K562 (cell line): ENCODE measurements at regions not wholly inside any gene's neighbourhood (a gene's known extent, or its start where the extent isn't known, plus 50 kb on each side); places are given as distances from the start of the nearest gene placed in this dataset.

Source experiments
- ATAC-seq: fragments of 200-7000 bp; cut with Tn5 transposase; 3 replicates; pipeline ENCODE4 v1.9.1; 2020; ENCODE audit warnings: moderate library complexity
- BruUV-seq: library from RNA; stranded (reverse); fragments of 400-500 nt; replicated peaks from 2 replicates; lab custom pipeline; 2021; lab: Mats Ljungman, UMichigan
- CTCF ChIA-PET: fragments of 300-600 bp; formaldehyde crosslinking; extraction: SDS; loops from one replicate; lab custom pipeline; 2021; ENCODE audit warnings: low intra/inter-chr PET ratio; lab: Yijun Ruan, JAX
- POLR2A ChIA-PET: fragments of 300-600, 350-650 bp; sonication (Branson Sonifier 250); formaldehyde crosslinking; extraction: SDS; loops from one replicate; lab custom pipeline; 2021; ENCODE audit warnings: antibody characterized with exemption, inconsistent platforms; lab: Yijun Ruan, JAX
- DNase-seq, 4 experiments: peaks; one replicate each; pipeline versions ENCODE4 v3.0.0 to v3.0.0-alpha.2; 2011 to 2018; ENCODE audit warnings: low spot score in 3 of 4, mixed read lengths in 3 of 4; ENCODE audit errors: extremely low read depth in 1 of 4
- FAIRE-seq: peaks from 2 replicates; lab custom pipeline; 2011; peaks lifted over from hg19 to GRCh38; lab: Jason Lieb, UNC
- H2AFZ ChIP-seq: 2 replicates; pipeline ENCODE4 v1.6.0; 2011; ENCODE audit warnings: low read depth, low read length, control low read depth, inconsistent platforms
- H3K27ac ChIP-seq: fragments of 200-600 bp; 3 replicates; pipeline ENCODE4 v1.8.0; 2011; ENCODE audit warnings: low read depth, mild to moderate bottlenecking, control low read depth, inconsistent platforms, low read length, moderate library complexity, mixed read lengths; ENCODE audit errors: extremely low read depth
- H3K27me3 ChIP-seq, 2 experiments: fragments of 300-600 bp in 1 of 2; 2 replicates in 1 of 2; 3 replicates in 1 of 2; pipeline versions ENCODE4 v1.6.0 to v1.8.0; 2011; ENCODE audit warnings: inconsistent platforms in 2 of 2, low read length in 2 of 2, mild to moderate bottlenecking in 1 of 2, mixed read lengths in 1 of 2, moderate library complexity in 1 of 2; ENCODE audit not compliant: control insufficient read depth in 2 of 2, insufficient read depth in 2 of 2
- H3K36me3 ChIP-seq: fragments of 300-600 bp; 3 replicates; pipeline ENCODE4 v1.8.0; 2011; ENCODE audit warnings: mild to moderate bottlenecking, low read length, inconsistent platforms; ENCODE audit not compliant: control insufficient read depth, insufficient read depth
- H3K4me1 ChIP-seq, 2 experiments: fragments of 200-600 bp in 1 of 2; replicated peaks in 1 of 2; 2 replicates in 1 of 2; 3 replicates in 1 of 2; pipeline versions ENCODE4 v1.5.1 to v1.8.0; 2011; ENCODE audit warnings: inconsistent platforms in 2 of 2, low read length in 2 of 2, mild to moderate bottlenecking in 1 of 2, mixed read lengths in 1 of 2, moderate library complexity in 1 of 2; ENCODE audit not compliant: control insufficient read depth in 2 of 2, insufficient read depth in 2 of 2
- H3K4me2 ChIP-seq: 2 replicates; pipeline ENCODE4 v1.6.1; 2011; ENCODE audit warnings: low read length, control low read depth, inconsistent platforms, mixed read lengths; ENCODE audit not compliant: insufficient read depth
- H3K4me3 ChIP-seq: fragments of 200-600 bp; sonication (generic), shearing (Covaris generic); 2 replicates; pipeline ENCODE4 v1.5.1; 2016; ENCODE audit warnings: control low read depth, inconsistent platforms
- H3K79me2 ChIP-seq: fragments of 200-600 bp; 3 replicates; pipeline ENCODE4 v1.8.0; 2011; ENCODE audit warnings: low read length, inconsistent platforms; ENCODE audit not compliant: control insufficient read depth, insufficient read depth
- H3K9ac ChIP-seq, 2 experiments: 2 replicates each; pipeline versions ENCODE4 v1.6.0 to v1.6.1; 2011; ENCODE audit warnings: low read depth in 2 of 2, low read length in 2 of 2, control low read depth in 1 of 2, inconsistent platforms in 1 of 2, mild to moderate bottlenecking in 1 of 2, mixed read lengths in 1 of 2; ENCODE audit not compliant: insufficient read depth in 1 of 2
- H3K9me1 ChIP-seq: one replicate; pipeline ENCODE4 v1.6.0; 2011; ENCODE audit warnings: inconsistent platforms, mild to moderate bottlenecking, low read length, moderate library complexity; ENCODE audit not compliant: control insufficient read depth, insufficient read depth
- H3K9me3 ChIP-seq: replicated peaks from 2 replicates; pipeline ENCODE4 v1.5.1; 2011; ENCODE audit warnings: low read depth, low read length, inconsistent platforms; ENCODE audit not compliant: control insufficient read depth, insufficient read depth
- H4K20me1 ChIP-seq: replicated peaks from 2 replicates; pipeline ENCODE4 v1.6.1; 2011; ENCODE audit warnings: low read length, inconsistent platforms, mixed read lengths; ENCODE audit not compliant: control insufficient read depth, insufficient read depth
- C11orf30 ChIP-seq: fragments of 450-650 bp; IDR thresholded peaks from 2 replicates; pipeline ENCODE4 v1.6.1; 2016; ENCODE audit warnings: low read depth, mild to moderate bottlenecking
- IRF2 ChIP-seq: sonication (generic); formaldehyde crosslinking; IDR thresholded peaks from 2 replicates; pipeline ENCODE4 v1.8.1; 2022; ENCODE audit warnings: mild to moderate bottlenecking, missing genetic modification reagents
- LCOR ChIP-seq: sonication (generic); formaldehyde crosslinking; IDR thresholded peaks from 2 replicates; pipeline ENCODE4 v1.8.0; 2022; ENCODE audit warnings: mild to moderate bottlenecking, missing genetic modification reagents
- PHB ChIP-seq: fragments of 250-450 bp; sonication (Bioruptor Pico); IDR thresholded peaks from 2 replicates; pipeline ENCODE4 v1.5.0; 2021
- PHF20 ChIP-seq: fragments of 450-650 bp; IDR thresholded peaks from 2 replicates; pipeline ENCODE4 v1.6.1; 2018; ENCODE audit not compliant: partially characterized antibody
- ZNF224 ChIP-seq: sonication (generic); formaldehyde crosslinking; IDR thresholded peaks from 2 replicates; pipeline ENCODE4 v1.8.0; 2022; ENCODE audit warnings: mild to moderate bottlenecking, missing genetic modification reagents
- ZNF274 ChIP-seq: IDR thresholded peaks from 2 replicates; pipeline ENCODE4 v1.6.1; 2011; ENCODE audit warnings: low read depth, mild to moderate bottlenecking, low read length, moderate library complexity, borderline replicate concordance
- ZNF324 ChIP-seq: fragments of 250-450 bp; sonication (Bioruptor Pico); IDR thresholded peaks from 2 replicates; pipeline ENCODE4 v1.4.0; 2020; ENCODE audit warnings: mild to moderate bottlenecking
- WGBS: fragments of 100-300 bp; shearing (Covaris generic); methylation state at CpG from one replicate; pipeline ENCODE4 v1.1.6; 2016; ENCODE audit warnings: low coverage, mixed read lengths; ENCODE audit not compliant: insufficient coverage; ENCODE audit errors: missing lambda C conversion rate; 5-methylcytosine and 5-hydroxymethylcytosine counted together
- in situ Hi-C: fragments of 300-500 bp; cut with MboI; formaldehyde crosslinking; loops from 4 replicates; pipeline ENCODE4 v1.15.0; 2018; ENCODE audit warnings: inconsistent platforms, mixed read lengths
- intact Hi-C: fragments of 100-400 bp; cut with micrococcal nuclease; formaldehyde crosslinking; loops from 2 replicates; pipeline ENCODE4 v1.14.2; 2022
- TF ChIP-seq, protein P1 (sequence below): sonication (generic); formaldehyde crosslinking; IDR thresholded peaks from 2 replicates; pipeline ENCODE4 v1.8.1; 2022; ENCODE audit warnings: missing genetic modification reagents

DNA sequence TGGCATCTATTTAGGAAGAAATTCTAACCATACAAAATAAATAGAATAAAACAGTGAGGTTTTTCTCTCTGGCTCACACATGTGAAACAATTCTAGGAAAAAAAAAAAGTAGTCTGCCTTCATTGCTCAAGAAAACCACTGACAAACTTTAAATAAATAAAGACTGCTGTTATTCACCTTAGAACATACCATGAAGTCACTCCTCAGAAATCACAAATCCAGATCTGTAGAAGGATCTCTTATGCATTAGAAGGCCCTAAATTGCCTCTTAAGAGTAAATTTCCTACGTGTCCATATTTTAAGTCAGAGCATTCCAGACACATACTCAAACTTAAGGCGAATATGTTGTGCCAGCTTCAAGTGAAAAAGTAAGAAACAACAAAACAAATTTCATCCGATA, 217.3 kb downstream of the ZIC4 start:
- Histone ChIP-seq H3K9me1 (no peaks in the 10 kb centered on the region), H3K79me2 (no peaks in the 10 kb centered on the region), H3K9me3 (no peaks in the 10 kb centered on the region), H3K36me3 (no peaks in the 10 kb centered on the region), H3K27ac (no peak overlapping the region), H3K4me1 (no peaks in the 10 kb centered on the region), H4K20me1 (no peaks in the 10 kb centered on the region), H3K4me2 (no peak overlapping the region), H3K9ac (no peak overlapping the region), H2AFZ (no peak overlapping the region), H3K4me3 (no peak overlapping the region), H3K27me3 (no peaks in the 10 kb centered on the region)
- in situ Hi-C loops (no loop called here), intact Hi-C loops (no loop called here)
- CTCF ChIA-PET: no interaction called here
- FAIRE-seq (no peak), ATAC-seq (no peak), DNase-seq (no peak)
- WGBS: 1% methylated on average over 3 of the region's 3 CpGs
- POLR2A ChIA-PET: no interaction called here
- TF ChIP-seq, protein P1, sequence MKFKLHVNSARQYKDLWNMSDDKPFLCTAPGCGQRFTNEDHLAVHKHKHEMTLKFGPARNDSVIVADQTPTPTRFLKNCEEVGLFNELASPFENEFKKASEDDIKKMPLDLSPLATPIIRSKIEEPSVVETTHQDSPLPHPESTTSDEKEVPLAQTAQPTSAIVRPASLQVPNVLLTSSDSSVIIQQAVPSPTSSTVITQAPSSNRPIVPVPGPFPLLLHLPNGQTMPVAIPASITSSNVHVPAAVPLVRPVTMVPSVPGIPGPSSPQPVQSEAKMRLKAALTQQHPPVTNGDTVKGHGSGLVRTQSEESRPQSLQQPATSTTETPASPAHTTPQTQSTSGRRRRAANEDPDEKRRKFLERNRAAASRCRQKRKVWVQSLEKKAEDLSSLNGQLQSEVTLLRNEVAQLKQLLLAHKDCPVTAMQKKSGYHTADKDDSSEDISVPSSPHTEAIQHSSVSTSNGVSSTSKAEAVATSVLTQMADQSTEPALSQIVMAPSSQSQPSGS (CRISPR knock-in tag): no peak
- TF ChIP-seq PHB (CRISPR knock-in tag): no peak
- no peak for TF ChIP-seq LCOR (CRISPR knock-in tag)
- TF ChIP-seq IRF2 (CRISPR knock-in tag): no peak
- TF ChIP-seq PHF20: no peak
- no peak for TF ChIP-seq ZNF274
- no peak for TF ChIP-seq ZNF224 (CRISPR knock-in tag)
- no peak for TF ChIP-seq ZNF324 (CRISPR knock-in tag)
- no peak for TF ChIP-seq C11orf30
- no TSS peak for BruUV-seq
